SU-DHL-6 (cell line): ENCODE measurements at regions not wholly inside any gene's neighbourhood (a gene's known extent, or its start where the extent isn't known, plus 50 kb on each side); places are given as distances from the start of the nearest gene placed in this dataset.
A peak's percentile ranks its signal among the peaks of the same experiment; 100 is the strongest.

Experiments used
- EZH2phosphoT487 ChIP-seq: fragments of 200-600 bp; sonication (generic), shearing (Covaris generic); conservative IDR thresholded peaks from 2 replicates; pipeline ENCODE4 v1.6.1; 2018; ENCODE audit warnings: mild to moderate bottlenecking, antibody characterized with exemption, low read length, moderate library complexity, mixed read lengths
- TF ChIP-seq, protein P1 (sequence below): fragments of 200-600 bp; sonication (generic); IDR thresholded peaks from one replicate; pipeline ENCODE4 v1.5.1; 2017; ENCODE audit warnings: antibody characterized with exemption, mild to moderate bottlenecking, low read length, moderate library complexity; ENCODE audit not compliant: insufficient read depth, poor library complexity, severe bottlenecking

DNA sequence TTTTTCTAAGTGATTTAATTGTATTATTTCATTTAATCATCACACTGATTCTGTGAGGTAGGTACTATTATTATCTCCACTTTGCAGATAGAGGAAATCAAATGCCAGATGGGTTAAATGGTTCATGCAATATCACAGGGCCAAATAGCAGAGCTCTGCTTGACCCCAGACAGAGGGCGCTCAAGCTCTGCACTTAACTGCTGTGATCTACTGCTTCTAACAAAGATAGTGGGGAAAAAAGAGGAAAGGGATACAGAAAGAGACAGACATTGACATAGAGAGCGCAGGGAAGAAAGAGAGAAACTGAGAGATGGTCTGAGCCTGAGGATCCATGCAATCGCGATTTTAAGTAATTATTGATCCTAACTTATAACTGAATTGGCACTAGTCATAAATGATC lies 279.1 kb upstream of the THRB start:
- TF ChIP-seq, protein P1, sequence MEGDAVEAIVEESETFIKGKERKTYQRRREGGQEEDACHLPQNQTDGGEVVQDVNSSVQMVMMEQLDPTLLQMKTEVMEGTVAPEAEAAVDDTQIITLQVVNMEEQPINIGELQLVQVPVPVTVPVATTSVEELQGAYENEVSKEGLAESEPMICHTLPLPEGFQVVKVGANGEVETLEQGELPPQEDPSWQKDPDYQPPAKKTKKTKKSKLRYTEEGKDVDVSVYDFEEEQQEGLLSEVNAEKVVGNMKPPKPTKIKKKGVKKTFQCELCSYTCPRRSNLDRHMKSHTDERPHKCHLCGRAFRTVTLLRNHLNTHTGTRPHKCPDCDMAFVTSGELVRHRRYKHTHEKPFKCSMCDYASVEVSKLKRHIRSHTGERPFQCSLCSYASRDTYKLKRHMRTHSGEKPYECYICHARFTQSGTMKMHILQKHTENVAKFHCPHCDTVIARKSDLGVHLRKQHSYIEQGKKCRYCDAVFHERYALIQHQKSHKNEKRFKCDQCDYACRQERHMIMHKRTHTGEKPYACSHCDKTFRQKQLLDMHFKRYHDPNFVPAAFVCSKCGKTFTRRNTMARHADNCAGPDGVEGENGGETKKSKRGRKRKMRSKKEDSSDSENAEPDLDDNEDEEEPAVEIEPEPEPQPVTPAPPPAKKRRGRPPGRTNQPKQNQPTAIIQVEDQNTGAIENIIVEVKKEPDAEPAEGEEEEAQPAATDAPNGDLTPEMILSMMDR = peak; percentile 75
- TF ChIP-seq EZH2phosphoT487 = no peak
